ENCODE measurements at regions not wholly inside any gene's neighbourhood (a gene's known extent, or its start where the extent isn't known, plus 50 kb on each side); places are given as distances from the start of the nearest gene placed in this dataset.

DNA sequence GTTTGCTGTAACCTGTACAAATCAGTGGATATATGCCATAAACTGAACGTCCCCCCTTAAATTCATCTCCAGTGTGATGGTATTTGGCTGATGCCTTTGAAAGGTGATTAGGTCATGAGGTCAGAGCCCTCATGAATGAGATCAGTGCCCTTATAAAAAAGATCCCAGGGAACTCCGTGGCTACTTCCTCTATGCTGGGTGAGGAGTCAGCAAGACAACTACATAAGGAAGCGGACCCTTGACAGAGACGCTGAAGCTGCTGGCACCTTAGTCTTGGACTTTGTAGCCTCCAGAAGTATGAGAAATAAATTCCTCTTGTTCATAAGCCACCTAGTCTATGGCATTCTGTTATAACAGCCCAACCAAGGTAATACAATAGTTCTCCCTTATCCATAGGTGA is 215.1 kb upstream of the ZNF608 start:
- no peak for TF ChIP-seq POLR2AphosphoS5 (IDR thresholded peaks at IDR 0.05; ENCODE audit: low read depth, low read length)
- no peak for TF ChIP-seq TAF1 (IDR thresholded peaks at IDR 0.05; ENCODE audit: borderline replicate concordance, low read depth, low read length)

All from GM12892 (cell line).